Activated naive CD8-positive, alpha-beta T cell treated with anti-CD3 and anti-CD28 coated beads for 36 hours (primary cell): ENCODE measurements at regions not wholly inside any gene's neighbourhood (a gene's known extent, or its start where the extent isn't known, plus 50 kb on each side); places are given as distances from the start of the nearest gene placed in this dataset.
"Not testable (repeated sequence)": the region's sequence is repeated elsewhere in the genome, so short reads cannot be mapped to it uniquely, and the experiment has no call there.

Experiments used
- DNase-seq: peaks from one replicate; pipeline ENCODE4 v3.0.0; 2021
- H3K27ac Mint-ChIP-seq: one replicate; pipeline ENCODE4 v1.8.0; 2022; ENCODE audit warnings: mild to moderate bottlenecking, moderate library complexity, mixed read lengths
- H3K27me3 Mint-ChIP-seq: one replicate; pipeline ENCODE4 v1.8.0; 2022; ENCODE audit warnings: mild to moderate bottlenecking, mixed read lengths
- H3K36me3 Mint-ChIP-seq: one replicate; pipeline ENCODE4 v1.8.0; 2021; ENCODE audit warnings: mild to moderate bottlenecking, mixed read lengths
- H3K4me1 Mint-ChIP-seq: one replicate; pipeline ENCODE4 v1.8.0; 2021; ENCODE audit warnings: mixed read lengths
- H3K4me3 Mint-ChIP-seq: one replicate; pipeline ENCODE4 v1.8.0; 2022; ENCODE audit warnings: mild to moderate bottlenecking, moderate library complexity, mixed read lengths
- H3K9me3 Mint-ChIP-seq: one replicate; pipeline ENCODE4 v1.8.0; 2022; ENCODE audit warnings: mixed read lengths

DNA sequence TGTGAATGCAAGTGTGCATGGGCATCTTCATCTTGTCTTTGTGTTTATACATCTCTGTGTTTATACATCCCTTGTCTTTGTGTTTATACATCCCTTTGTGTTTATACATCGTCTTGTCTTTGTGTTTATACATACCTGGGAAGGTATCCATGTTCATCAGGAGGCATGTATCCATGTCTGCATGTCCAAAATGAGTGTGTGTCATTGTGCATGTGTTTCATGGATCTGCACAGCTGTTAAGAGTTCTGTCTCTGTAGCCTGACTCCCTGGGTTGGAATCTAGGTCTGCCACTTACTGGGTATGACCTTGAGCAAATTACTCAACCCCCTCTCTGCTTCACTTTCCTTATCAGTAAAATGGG is 50.1 kb upstream of the SIRPA start:
- Mint-ChIP-seq H3K27me3 (peaks cover 3% of the 10 kb centered on the region), H3K4me1 (peaks cover 14% of the 10 kb centered on the region), H3K9me3 (peaks cover 2% of the 10 kb centered on the region), H3K36me3 (peaks cover 1% of the 10 kb centered on the region), H3K27ac (peak overlapping the region; percentile 83), H3K4me3 (no peak overlapping the region)
- no peak for DNase-seq

DNA sequence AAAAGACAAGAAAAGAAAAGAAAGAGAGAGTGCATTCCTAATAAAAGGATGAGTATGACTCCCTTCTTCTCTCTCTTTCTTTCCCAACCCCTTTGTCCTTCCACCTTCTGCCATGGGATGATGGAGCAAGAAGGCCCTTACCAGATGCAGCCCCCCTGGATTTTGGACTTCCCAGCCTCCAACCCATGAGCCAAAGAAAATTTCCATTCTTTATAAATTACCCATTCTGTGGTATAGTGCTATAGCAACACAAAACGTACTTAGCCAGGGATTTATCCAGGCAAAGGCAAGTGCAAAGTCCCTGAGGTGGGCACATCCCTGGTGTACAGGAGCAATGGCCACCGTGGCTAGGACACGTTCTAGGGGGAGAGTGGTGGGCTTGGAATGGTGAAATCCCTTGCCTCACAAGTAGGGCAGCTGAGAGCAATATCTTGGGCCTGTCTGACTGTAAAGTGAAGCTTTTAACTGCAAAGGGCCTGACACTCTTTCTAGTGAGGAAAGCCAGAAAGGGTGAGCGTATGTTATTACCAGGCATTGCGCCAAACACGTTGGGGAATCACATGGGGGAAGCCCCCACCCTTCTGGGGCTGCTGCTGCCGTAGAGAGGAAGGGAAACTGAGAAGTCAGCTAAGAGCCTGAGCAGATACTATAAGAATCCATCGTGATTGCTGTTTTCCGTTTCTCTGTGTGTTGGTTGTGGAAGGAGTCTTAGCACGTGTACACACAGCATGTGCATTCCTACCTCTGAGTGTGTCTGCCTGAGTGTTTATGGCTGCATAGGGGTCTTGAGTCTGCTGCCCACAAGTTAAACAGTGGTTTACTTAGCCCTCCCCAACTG is 50.7 kb upstream of the SIRPA start:
- H3K27me3 Mint-ChIP-seq: peaks cover 3% of the 10 kb centered on the region
- H3K36me3 Mint-ChIP-seq: peaks cover 1% of the 10 kb centered on the region
- H3K9me3 Mint-ChIP-seq: peaks cover 2% of the 10 kb centered on the region
- no peak overlapping the region for H3K4me3 Mint-ChIP-seq
- H3K27ac Mint-ChIP-seq: peak overlapping the region; percentile 83
- DNase-seq: peak; percentile 58
- peaks cover 12% of the 10 kb centered on the region for H3K4me1 Mint-ChIP-seq

- Mint-ChIP-seq H3K4me3 (no peak overlapping the region), H3K9me3 (peaks cover 2% of the 10 kb centered on the region), H3K27ac (no peak overlapping the region), H3K4me1 (peaks cover 12% of the 10 kb centered on the region), H3K27me3 (peaks cover 3% of the 10 kb centered on the region), H3K36me3 (peaks cover 1% of the 10 kb centered on the region)
- no peak for DNase-seq
Observed at GRCh38 chr20:1842281-1842680, 52.9 kb upstream of the SIRPA start.

- peaks cover under 1% of the 10 kb centered on the region for H3K9me3 Mint-ChIP-seq
- H3K4me1 Mint-ChIP-seq: peaks cover 12% of the 10 kb centered on the region
- peaks cover 6% of the 10 kb centered on the region for H3K27me3 Mint-ChIP-seq
- H3K4me3 Mint-ChIP-seq: no peak overlapping the region
- DNase-seq: no peak
- no peak overlapping the region for H3K27ac Mint-ChIP-seq
- H3K36me3 Mint-ChIP-seq: no peaks in the 10 kb centered on the region
Observed at GRCh38 chr20:1841554-1842140, 53.6 kb upstream of the SIRPA start.

- H3K36me3 Mint-ChIP-seq: no peaks in the 10 kb centered on the region
- H3K27ac Mint-ChIP-seq: no peak overlapping the region
- no peak for DNase-seq
- H3K9me3 Mint-ChIP-seq: no peaks in the 10 kb centered on the region
- peaks cover 12% of the 10 kb centered on the region for H3K4me1 Mint-ChIP-seq
- peaks cover 10% of the 10 kb centered on the region for H3K27me3 Mint-ChIP-seq
- no peak overlapping the region for H3K4me3 Mint-ChIP-seq
Observed at GRCh38 chr20:1840817-1841553, 54.2 kb upstream of the SIRPA start.

- not testable (repeated sequence) for H3K36me3 Mint-ChIP-seq, H3K9me3 Mint-ChIP-seq, H3K27ac Mint-ChIP-seq, H3K4me1 Mint-ChIP-seq, H3K4me3 Mint-ChIP-seq, DNase-seq
- peaks cover 10% of the 10 kb centered on the region for H3K27me3 Mint-ChIP-seq
Observed at GRCh38 chr20:1839376-1840317, 55.6 kb upstream of the SIRPA start.

GRCh38 chr20:1838556-1839279 is 56.5 kb upstream of the SIRPA start:
- no peak overlapping the region for H3K4me3 Mint-ChIP-seq
- H3K36me3 Mint-ChIP-seq: no peaks in the 10 kb centered on the region
- H3K9me3 Mint-ChIP-seq: no peaks in the 10 kb centered on the region
- no peak for DNase-seq
- no peaks in the 10 kb centered on the region for H3K4me1 Mint-ChIP-seq
- H3K27ac Mint-ChIP-seq: no peak overlapping the region
- H3K27me3 Mint-ChIP-seq: peaks cover 10% of the 10 kb centered on the region

GRCh38 chr20:1835186-1836035 is 59.8 kb upstream of the SIRPA start:
- peaks cover 11% of the 10 kb centered on the region for H3K27me3 Mint-ChIP-seq
- no peak for DNase-seq
- H3K4me1 Mint-ChIP-seq: no peaks in the 10 kb centered on the region
- no peak overlapping the region for H3K4me3 Mint-ChIP-seq
- H3K9me3 Mint-ChIP-seq: no peaks in the 10 kb centered on the region
- no peaks in the 10 kb centered on the region for H3K36me3 Mint-ChIP-seq
- no peak overlapping the region for H3K27ac Mint-ChIP-seq

- H3K36me3 Mint-ChIP-seq: no peaks in the 10 kb centered on the region
- H3K9me3 Mint-ChIP-seq: no peaks in the 10 kb centered on the region
- no peak for DNase-seq
- H3K27me3 Mint-ChIP-seq: peaks cover 15% of the 10 kb centered on the region
- H3K4me3 Mint-ChIP-seq: no peak overlapping the region
- no peaks in the 10 kb centered on the region for H3K4me1 Mint-ChIP-seq
- H3K27ac Mint-ChIP-seq: no peak overlapping the region
Observed at GRCh38 chr20:1833728-1834726, 61.2 kb upstream of the SIRPA start.

GRCh38 chr20:1833216-1833615 is 62.0 kb upstream of the SIRPA start:
- Mint-ChIP-seq H3K27me3 (peaks cover 15% of the 10 kb centered on the region), H3K4me3 (no peak overlapping the region), H3K4me1 (no peaks in the 10 kb centered on the region), H3K27ac (no peak overlapping the region), H3K9me3 (no peaks in the 10 kb centered on the region), H3K36me3 (no peaks in the 10 kb centered on the region)
- DNase-seq: no peak

GRCh38 chr20:1832634-1833033 is 62.6 kb upstream of the SIRPA start:
- no peak overlapping the region for H3K4me3 Mint-ChIP-seq

GRCh38 chr20:1831606-1832005 is 63.6 kb upstream of the SIRPA start:
- H3K27me3 Mint-ChIP-seq: peaks cover 12% of the 10 kb centered on the region
- H3K4me3 Mint-ChIP-seq: no peak overlapping the region
- no peak for DNase-seq
- H3K36me3 Mint-ChIP-seq: no peaks in the 10 kb centered on the region
- no peaks in the 10 kb centered on the region for H3K9me3 Mint-ChIP-seq
- H3K27ac Mint-ChIP-seq: no peak overlapping the region
- H3K4me1 Mint-ChIP-seq: no peaks in the 10 kb centered on the region

More at GRCh38 chr20:1832634-1833033, 62.6 kb upstream of the SIRPA start:
- no peak for DNase-seq
- no peaks in the 10 kb centered on the region for H3K36me3 Mint-ChIP-seq
- H3K27ac Mint-ChIP-seq: no peak overlapping the region
- H3K4me1 Mint-ChIP-seq: no peaks in the 10 kb centered on the region
- peaks cover 15% of the 10 kb centered on the region for H3K27me3 Mint-ChIP-seq
- no peaks in the 10 kb centered on the region for H3K9me3 Mint-ChIP-seq
